ENCODE measurements at regions not wholly inside any gene's neighbourhood (a gene's known extent, or its start where the extent isn't known, plus 50 kb on each side); places are given as distances from the start of the nearest gene placed in this dataset.

DNA sequence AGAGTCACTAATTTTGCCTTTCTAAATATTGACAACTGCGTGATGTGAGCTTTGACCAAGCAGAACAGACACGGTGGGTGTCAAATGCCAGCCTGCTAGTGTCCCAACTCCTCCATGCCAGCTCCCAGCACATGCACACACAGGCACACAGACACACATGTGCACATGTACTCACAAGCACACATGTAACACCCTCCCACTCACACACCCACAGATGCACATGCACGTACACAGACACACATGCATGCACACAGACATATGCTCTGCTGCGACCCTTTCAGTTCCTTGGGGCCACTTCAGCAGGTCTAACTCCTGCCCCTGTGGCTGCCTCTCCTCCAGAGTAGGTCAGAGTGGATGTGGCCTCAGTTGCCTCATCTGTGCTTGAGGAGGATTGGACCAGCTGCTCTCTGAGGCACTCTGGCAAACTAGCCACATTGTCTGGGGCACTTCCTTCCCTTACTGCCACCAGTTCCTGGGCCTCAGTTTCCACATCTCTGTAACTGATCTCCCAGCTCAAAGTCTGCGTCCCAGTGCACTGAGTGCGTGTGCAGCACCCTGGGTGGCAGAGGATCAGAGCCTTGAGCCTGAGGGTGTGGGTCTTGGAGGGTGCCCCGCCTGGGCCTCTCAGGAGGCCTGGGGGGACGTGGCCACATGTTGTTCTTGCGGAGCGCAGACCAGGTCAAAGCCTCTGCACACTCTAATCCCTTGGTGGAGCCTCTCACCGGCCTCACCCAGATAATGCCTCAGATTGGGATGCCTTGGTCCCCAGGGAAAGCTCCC lies 55.0 kb upstream of the PRR23E start:
- Mint-ChIP-seq H3K27me3 (ENCODE audit: low read depth, poor library complexity) (peaks cover 57% of the 10 kb centered on the region), H3K36me3 (ENCODE audit: low read depth) (no peaks in the 10 kb centered on the region), H3K4me3 (no peak overlapping the region), H3K27ac (no peak overlapping the region), H3K4me1 (peaks cover 21% of the 10 kb centered on the region), H3K9me3 (no peaks in the 10 kb centered on the region)
- no peak for DNase-seq
- TF ChIP-seq CTCF (IDR thresholded peaks at IDR 0.05): no peak

- TF ChIP-seq CTCF (IDR thresholded peaks at IDR 0.05): no peak
Measured at GRCh38 chr3:127139601-127140500, 53.1 kb upstream of the PRR23E start.

GRCh38 chr3:127140501-127141460 lies 52.1 kb upstream of the PRR23E start:
- no peak overlapping the region for H3K4me3 Mint-ChIP-seq
- TF ChIP-seq CTCF (IDR thresholded peaks at IDR 0.05): no peak
- H3K27ac Mint-ChIP-seq: no peak overlapping the region
- H3K9me3 Mint-ChIP-seq: no peaks in the 10 kb centered on the region
- no peak for DNase-seq
- peaks cover under 1% of the 10 kb centered on the region for H3K4me1 Mint-ChIP-seq
- no peaks in the 10 kb centered on the region for H3K36me3 Mint-ChIP-seq (ENCODE audit: low read depth)
- H3K27me3 Mint-ChIP-seq (ENCODE audit: low read depth, poor library complexity): peaks cover 34% of the 10 kb centered on the region

More at GRCh38 chr3:127139601-127140500, 53.1 kb upstream of the PRR23E start:
- Mint-ChIP-seq H3K36me3 (ENCODE audit: low read depth) (no peaks in the 10 kb centered on the region), H3K4me3 (no peak overlapping the region), H3K27me3 (ENCODE audit: low read depth, poor library complexity) (peaks cover 41% of the 10 kb centered on the region), H3K9me3 (no peaks in the 10 kb centered on the region), H3K4me1 (peaks cover 8% of the 10 kb centered on the region), H3K27ac (no peak overlapping the region)
- DNase-seq: no peak

GRCh38 chr3:127141921-127142730 lies 50.8 kb upstream of the PRR23E start:
- no peak overlapping the region for H3K4me3 Mint-ChIP-seq
- no peak for TF ChIP-seq CTCF (IDR thresholded peaks at IDR 0.05)
- H3K36me3 Mint-ChIP-seq (ENCODE audit: low read depth): no peaks in the 10 kb centered on the region
- H3K27me3 Mint-ChIP-seq (ENCODE audit: low read depth, poor library complexity): peaks cover 22% of the 10 kb centered on the region
- DNase-seq: no peak
- no peaks in the 10 kb centered on the region for H3K9me3 Mint-ChIP-seq
- no peak overlapping the region for H3K27ac Mint-ChIP-seq
- H3K4me1 Mint-ChIP-seq: no peaks in the 10 kb centered on the region

Data from nephron progenitor cell (in vitro differentiated cells).